ENCODE measurements at regions not wholly inside any gene's neighbourhood (a gene's known extent, or its start where the extent isn't known, plus 50 kb on each side); places are given as distances from the start of the nearest gene placed in this dataset.

DNA sequence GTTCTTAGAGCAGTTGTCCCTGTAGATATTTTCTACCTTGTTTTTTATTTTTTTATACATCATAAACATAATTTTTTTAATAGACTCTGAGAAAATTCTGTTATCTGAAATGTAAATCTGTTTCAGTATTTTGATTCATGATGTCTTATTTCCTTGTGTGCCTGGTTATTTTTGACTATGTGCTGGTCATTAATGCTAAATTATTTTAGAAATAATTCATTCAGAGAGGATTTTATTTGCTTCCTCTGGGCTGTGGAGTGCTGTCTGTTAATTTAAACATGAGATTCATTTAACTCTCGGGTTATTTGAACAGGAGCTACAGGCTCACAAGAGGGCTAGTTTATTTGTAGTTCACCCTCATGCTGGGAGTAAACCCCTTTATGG lies 124.3 kb upstream of the PITX1 start:
- ATAC-seq, result no peak
- intact Hi-C loops (cut with DNase I, micrococcal nuclease), result no loop called here

DNA sequence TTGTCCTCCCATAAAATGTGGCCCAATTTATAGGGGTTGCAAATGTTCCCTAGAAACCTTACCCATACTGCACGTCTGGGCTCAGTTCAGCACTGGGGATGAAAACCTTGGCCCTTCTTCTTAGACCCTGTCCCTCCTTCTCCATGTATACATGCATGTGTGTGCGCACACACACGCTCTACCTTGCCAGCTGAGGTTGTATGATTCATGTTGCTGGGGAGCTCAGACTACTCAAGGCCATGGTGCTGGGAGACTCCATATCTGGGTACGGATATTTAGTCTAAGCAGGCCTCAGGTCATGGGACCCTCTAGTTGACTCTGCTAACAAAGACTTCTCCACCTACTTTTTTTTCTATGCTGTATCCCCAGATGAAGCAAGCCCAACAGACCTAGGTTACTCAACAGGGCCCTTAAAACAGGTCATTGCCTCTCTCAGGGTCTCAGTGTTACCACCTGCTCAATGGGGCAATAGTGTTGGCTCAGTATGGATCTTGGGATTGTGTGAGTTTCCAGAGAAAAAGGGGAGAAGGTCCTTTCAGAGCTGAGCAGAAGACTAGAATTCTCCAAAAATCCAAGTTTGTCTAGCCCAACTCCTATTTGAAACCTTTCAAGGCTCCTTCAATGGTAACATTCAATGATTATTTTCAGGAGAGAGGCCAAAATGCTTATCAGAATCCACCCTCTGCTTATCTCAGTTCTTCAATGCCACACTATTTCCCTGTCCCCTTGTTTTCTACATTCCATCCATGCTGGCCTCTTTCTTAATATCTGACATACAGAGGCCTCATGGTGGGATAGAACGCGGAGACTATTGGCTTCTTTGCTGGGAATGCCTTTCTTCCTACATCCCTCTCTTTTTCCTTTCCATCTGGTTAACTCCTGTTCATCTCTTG lies 123.6 kb upstream of the PITX1 start:
- Histone ChIP-seq H3K36me3 (ENCODE audit: low read depth) (no peaks in the 10 kb centered on the region), H3K9me3 (peaks cover 5% of the 10 kb centered on the region), H3K4me1 (ENCODE audit: low read depth) (no peaks in the 10 kb centered on the region), H3K4me3 (no peak overlapping the region)
- DNase-seq (no peak), ATAC-seq (no peak)
- TF ChIP-seq, protein P1, sequence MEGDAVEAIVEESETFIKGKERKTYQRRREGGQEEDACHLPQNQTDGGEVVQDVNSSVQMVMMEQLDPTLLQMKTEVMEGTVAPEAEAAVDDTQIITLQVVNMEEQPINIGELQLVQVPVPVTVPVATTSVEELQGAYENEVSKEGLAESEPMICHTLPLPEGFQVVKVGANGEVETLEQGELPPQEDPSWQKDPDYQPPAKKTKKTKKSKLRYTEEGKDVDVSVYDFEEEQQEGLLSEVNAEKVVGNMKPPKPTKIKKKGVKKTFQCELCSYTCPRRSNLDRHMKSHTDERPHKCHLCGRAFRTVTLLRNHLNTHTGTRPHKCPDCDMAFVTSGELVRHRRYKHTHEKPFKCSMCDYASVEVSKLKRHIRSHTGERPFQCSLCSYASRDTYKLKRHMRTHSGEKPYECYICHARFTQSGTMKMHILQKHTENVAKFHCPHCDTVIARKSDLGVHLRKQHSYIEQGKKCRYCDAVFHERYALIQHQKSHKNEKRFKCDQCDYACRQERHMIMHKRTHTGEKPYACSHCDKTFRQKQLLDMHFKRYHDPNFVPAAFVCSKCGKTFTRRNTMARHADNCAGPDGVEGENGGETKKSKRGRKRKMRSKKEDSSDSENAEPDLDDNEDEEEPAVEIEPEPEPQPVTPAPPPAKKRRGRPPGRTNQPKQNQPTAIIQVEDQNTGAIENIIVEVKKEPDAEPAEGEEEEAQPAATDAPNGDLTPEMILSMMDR (IDR thresholded peaks at IDR 0.05), result no peak
- intact Hi-C loops (cut with DNase I, micrococcal nuclease), result no loop called here

More for the DNA sequence above, 124.3 kb upstream of the PITX1 start:
- no peak for DNase-seq
- Histone ChIP-seq H3K9me3 (peaks cover 5% of the 10 kb centered on the region), H3K4me1 (ENCODE audit: low read depth) (no peaks in the 10 kb centered on the region), H3K36me3 (ENCODE audit: low read depth) (no peaks in the 10 kb centered on the region), H3K4me3 (no peak overlapping the region)
- TF ChIP-seq, protein P1 (IDR thresholded peaks at IDR 0.05), result no peak

DNA sequence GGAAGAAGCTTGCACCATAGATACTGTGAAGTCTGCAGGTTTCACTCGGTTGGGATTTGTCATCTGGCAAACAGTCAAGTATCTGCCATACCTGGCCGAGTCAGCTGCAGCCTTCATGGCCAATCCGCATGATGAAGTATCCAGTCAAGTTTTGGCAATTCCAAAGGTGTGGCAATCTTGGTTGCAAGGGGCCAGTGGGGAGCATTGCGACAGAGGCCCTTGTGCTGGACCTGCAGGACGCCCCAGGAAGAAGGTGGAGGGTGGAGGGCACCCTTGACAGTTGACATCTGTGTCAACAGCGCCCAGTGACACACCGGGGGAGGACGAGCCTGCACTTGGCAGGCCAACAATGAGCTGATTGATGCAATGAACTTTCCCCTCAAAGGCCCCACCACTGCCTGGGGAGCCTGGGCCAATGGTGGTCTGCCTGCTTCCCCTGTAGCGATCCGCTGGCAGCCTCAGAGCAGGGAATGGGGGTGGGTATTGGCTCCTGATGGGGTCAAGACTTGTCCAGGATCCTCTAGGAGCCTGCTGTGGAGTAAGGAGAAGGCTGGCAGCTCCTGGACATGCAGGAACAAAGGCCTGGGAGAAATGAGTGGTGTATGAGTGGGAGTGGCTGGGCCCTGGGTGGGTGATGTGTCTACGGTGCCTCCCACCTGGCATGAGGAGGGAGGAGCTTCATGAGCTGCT lies 122.8 kb upstream of the PITX1 start:
- H3K36me3 ChIP-seq (ENCODE audit: low read depth), result no peaks in the 10 kb centered on the region
- ATAC-seq (no peak), DNase-seq (no peak)
- no peaks in the 10 kb centered on the region for H3K4me1 ChIP-seq (ENCODE audit: low read depth)
- intact Hi-C loops (cut with DNase I, micrococcal nuclease), result no loop called here
- H3K4me3 ChIP-seq, result no peak overlapping the region
- TF ChIP-seq, protein P1 (IDR thresholded peaks at IDR 0.05), result no peak
- peaks cover 5% of the 10 kb centered on the region for H3K9me3 ChIP-seq

DNA sequence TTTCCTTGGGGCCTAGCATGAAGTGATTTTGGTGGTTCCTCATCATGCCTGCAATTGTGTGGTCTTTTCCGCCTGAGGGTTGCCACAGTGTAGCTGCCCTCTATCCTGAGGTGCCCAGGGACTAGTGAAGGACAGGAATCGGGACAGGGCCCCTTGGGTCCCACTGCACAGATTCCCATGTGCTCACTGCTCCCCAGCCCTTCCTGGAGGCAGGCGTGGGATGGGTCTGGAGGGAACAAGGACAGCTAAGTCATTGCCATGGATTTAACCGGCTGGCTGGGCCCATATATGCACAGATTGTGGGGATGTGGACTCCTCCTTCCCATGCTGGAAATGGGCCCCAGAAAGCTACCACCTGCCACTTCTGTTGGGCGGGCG lies 122.3 kb upstream of the PITX1 start:
- intact Hi-C loops (cut with DNase I, micrococcal nuclease), result no loop called here
- H3K36me3 ChIP-seq (ENCODE audit: low read depth), result no peaks in the 10 kb centered on the region
- DNase-seq (no peak), ATAC-seq (no peak)
- TF ChIP-seq, protein P1 (IDR thresholded peaks at IDR 0.05), result no peak
- no peaks in the 10 kb centered on the region for H3K4me1 ChIP-seq (ENCODE audit: low read depth)
- H3K4me3 ChIP-seq, result no peak overlapping the region
- H3K9me3 ChIP-seq, result peaks cover 5% of the 10 kb centered on the region

DNA sequence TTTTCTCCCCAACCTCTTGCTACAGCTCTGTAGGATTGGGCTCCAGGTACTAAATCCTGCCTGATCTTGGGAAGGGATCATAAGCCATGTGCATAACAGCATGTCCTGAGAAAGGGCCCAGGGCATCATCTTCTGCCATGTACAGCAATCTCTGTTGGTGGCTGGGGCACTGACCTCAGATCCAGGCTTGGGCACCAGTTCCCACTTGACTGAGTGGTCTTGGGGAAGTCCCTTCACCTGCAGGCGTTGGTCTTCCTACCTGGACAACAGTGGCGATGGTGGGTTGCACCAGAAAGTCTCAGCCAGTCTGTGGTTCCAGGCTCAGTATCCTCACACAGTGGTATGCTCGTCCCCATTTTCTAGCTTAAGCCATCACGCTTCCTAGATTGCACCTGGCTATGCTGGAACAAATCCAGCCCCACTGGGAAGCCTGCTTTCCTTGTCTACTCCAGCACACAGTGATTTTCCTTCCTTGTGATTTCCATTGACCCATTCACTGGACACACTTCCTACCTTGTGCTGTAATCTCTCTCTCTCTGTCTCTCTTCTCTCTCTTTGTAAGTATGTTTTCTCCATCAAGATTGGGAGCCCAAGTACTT lies 121.7 kb upstream of the PITX1 start:
- DNase-seq, result no peak
- no peak for ATAC-seq
- H3K4me1 ChIP-seq (ENCODE audit: low read depth), result no peaks in the 10 kb centered on the region
- peaks cover 5% of the 10 kb centered on the region for H3K9me3 ChIP-seq
- TF ChIP-seq, protein P1 (IDR thresholded peaks at IDR 0.05), result no peak
- intact Hi-C loops (cut with DNase I, micrococcal nuclease), result no loop called here
- no peak overlapping the region for H3K4me3 ChIP-seq
- no peaks in the 10 kb centered on the region for H3K36me3 ChIP-seq (ENCODE audit: low read depth)
